ENCODE measurements at regions not wholly inside any gene's neighbourhood (a gene's known extent, or its start where the extent isn't known, plus 50 kb on each side); places are given as distances from the start of the nearest gene placed in this dataset.

DNA sequence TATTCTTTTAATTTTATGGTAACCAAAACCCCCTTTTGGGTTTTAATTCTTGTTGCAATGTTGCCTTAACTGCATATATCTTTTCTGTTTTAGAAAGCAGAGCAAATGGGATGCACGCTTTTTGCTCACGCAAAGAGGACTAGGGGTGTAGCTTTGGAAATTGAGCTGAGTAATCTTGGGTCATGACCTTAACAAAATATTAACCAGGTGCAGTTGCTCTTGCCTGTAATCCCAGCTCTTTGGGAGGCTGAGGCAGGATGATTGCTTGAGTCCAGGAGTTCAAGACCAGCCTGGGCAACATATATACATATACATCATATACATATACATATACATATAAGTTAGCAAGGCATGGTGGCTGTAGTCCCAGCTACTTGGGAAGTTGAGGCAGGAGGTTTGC is 172.9 kb upstream of the BMPER start:
- in situ Hi-C loops (cut with HindIII; ENCODE audit: low pct_unique_long_range_greater_than_20kb, low sequenced_read_pairs): no loop called here
- ChIA-PET POLR2A (interaction anchor here (0.6 kb wide), 1 partner anchor 318 kb away, joined by 3 read pairs; no protein-coding TSS in a partner anchor), CTCF (no interaction called here)
- TF ChIP-seq TCF7L2 (IDR thresholded peaks at IDR 0.05; ENCODE audit: low read depth, low read length): no peak
- TF ChIP-seq, protein P1, sequence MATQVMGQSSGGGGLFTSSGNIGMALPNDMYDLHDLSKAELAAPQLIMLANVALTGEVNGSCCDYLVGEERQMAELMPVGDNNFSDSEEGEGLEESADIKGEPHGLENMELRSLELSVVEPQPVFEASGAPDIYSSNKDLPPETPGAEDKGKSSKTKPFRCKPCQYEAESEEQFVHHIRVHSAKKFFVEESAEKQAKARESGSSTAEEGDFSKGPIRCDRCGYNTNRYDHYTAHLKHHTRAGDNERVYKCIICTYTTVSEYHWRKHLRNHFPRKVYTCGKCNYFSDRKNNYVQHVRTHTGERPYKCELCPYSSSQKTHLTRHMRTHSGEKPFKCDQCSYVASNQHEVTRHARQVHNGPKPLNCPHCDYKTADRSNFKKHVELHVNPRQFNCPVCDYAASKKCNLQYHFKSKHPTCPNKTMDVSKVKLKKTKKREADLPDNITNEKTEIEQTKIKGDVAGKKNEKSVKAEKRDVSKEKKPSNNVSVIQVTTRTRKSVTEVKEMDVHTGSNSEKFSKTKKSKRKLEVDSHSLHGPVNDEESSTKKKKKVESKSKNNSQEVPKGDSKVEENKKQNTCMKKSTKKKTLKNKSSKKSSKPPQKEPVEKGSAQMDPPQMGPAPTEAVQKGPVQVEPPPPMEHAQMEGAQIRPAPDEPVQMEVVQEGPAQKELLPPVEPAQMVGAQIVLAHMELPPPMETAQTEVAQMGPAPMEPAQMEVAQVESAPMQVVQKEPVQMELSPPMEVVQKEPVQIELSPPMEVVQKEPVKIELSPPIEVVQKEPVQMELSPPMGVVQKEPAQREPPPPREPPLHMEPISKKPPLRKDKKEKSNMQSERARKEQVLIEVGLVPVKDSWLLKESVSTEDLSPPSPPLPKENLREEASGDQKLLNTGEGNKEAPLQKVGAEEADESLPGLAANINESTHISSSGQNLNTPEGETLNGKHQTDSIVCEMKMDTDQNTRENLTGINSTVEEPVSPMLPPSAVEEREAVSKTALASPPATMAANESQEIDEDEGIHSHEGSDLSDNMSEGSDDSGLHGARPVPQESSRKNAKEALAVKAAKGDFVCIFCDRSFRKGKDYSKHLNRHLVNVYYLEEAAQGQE (IDR thresholded peaks at IDR 0.05; ENCODE audit: insufficient read depth in 1 of 2, low read depth in 2 of 2, low read length in 1 of 2): no peak
- no peak for TF ChIP-seq SIN3A (IDR thresholded peaks at IDR 0.05; ENCODE audit: borderline replicate concordance, insufficient read depth, low read depth, low read length)
- TF ChIP-seq, protein P2, sequence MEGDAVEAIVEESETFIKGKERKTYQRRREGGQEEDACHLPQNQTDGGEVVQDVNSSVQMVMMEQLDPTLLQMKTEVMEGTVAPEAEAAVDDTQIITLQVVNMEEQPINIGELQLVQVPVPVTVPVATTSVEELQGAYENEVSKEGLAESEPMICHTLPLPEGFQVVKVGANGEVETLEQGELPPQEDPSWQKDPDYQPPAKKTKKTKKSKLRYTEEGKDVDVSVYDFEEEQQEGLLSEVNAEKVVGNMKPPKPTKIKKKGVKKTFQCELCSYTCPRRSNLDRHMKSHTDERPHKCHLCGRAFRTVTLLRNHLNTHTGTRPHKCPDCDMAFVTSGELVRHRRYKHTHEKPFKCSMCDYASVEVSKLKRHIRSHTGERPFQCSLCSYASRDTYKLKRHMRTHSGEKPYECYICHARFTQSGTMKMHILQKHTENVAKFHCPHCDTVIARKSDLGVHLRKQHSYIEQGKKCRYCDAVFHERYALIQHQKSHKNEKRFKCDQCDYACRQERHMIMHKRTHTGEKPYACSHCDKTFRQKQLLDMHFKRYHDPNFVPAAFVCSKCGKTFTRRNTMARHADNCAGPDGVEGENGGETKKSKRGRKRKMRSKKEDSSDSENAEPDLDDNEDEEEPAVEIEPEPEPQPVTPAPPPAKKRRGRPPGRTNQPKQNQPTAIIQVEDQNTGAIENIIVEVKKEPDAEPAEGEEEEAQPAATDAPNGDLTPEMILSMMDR (IDR thresholded peaks at IDR 0.05): no peak
- no peak for TF ChIP-seq POLR2AphosphoS5 (IDR thresholded peaks at IDR 0.05; ENCODE audit: low read depth, low read length)
- DNase-seq (ENCODE audit: low read depth, low spot score): no peak
- Histone ChIP-seq H3K4me1 (ENCODE audit: control insufficient read depth, insufficient read depth, low read length) (no peaks in the 10 kb centered on the region), H3K27me3 (ENCODE audit: control insufficient read depth, insufficient read depth, low read length) (no peaks in the 10 kb centered on the region), H3K9me3 (ENCODE audit: control insufficient read depth, insufficient read depth, low read depth, low read length) (no peaks in the 10 kb centered on the region), H3K36me3 (ENCODE audit: control insufficient read depth, insufficient read depth, low read length) (no peaks in the 10 kb centered on the region), H3K27ac (ENCODE audit: low read length) (no peak overlapping the region), H3K4me3 (ENCODE audit: low read depth in 2 of 2, low read length in 2 of 2) (no peak overlapping the region)
- intact Hi-C loops (cut with micrococcal nuclease; ENCODE audit: unreplicated experiment): no loop called here
- BruUV-seq (replicated peaks): no TSS peak
- no peak for ATAC-seq

DNA sequence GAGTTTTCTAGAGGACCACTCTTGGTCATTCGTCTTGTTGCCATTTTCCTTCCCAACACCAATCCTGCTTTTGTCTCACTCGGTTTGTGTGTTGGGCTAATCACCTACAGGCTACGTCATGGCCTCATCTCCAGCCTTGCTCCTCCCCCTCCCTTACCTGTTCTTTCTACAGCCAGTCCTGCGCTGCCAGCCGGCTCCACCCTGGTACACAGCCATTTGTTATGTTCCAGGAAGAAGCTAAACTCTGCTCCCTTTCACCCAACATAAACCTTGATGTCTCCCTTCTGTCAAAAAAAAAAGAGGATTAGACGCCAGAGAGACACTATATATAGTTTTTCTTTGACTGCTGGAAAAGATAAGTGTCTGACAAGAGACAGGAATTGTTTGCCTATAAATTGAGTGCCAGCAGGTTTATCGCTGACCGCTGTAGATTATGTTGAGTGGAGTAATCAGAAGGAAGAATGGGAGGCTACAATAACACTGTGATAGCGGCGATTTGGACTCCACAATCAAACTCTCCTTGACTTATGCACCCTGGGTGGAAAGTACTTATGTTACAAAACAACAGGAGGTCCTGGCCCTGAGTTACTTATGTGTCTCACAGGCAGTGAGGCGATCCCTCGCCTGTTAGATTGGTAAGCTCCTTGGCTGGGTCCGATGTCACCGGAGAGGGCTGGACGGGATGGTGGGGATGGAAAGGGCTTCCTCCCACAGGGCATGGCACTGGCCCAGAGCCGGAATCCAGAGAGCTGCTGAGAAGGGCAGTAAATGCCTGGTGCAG is 171.3 kb upstream of the BMPER start:
- POLR2A ChIA-PET: no interaction called here
- no peak for DNase-seq (ENCODE audit: low read depth, low spot score)
- TF ChIP-seq POLR2AphosphoS5 (IDR thresholded peaks at IDR 0.05; ENCODE audit: low read depth, low read length) (no peak), SIN3A (IDR thresholded peaks at IDR 0.05; ENCODE audit: borderline replicate concordance, insufficient read depth, low read depth, low read length) (no peak), TCF7L2 (IDR thresholded peaks at IDR 0.05; ENCODE audit: low read depth, low read length) (no peak)
- TF ChIP-seq, protein P1 (IDR thresholded peaks at IDR 0.05; ENCODE audit: insufficient read depth in 1 of 2, low read depth in 2 of 2, low read length in 1 of 2): no peak
- TF ChIP-seq, protein P2 (IDR thresholded peaks at IDR 0.05): no peak
- H3K4me1 ChIP-seq (ENCODE audit: control insufficient read depth, insufficient read depth, low read length): no peaks in the 10 kb centered on the region
- intact Hi-C loops (cut with micrococcal nuclease; ENCODE audit: unreplicated experiment) (no loop called here), in situ Hi-C loops (cut with HindIII; ENCODE audit: low pct_unique_long_range_greater_than_20kb, low sequenced_read_pairs) (no loop called here)
- CTCF ChIA-PET: no interaction called here
- H3K9me3 ChIP-seq (ENCODE audit: control insufficient read depth, insufficient read depth, low read depth, low read length): no peaks in the 10 kb centered on the region
- no TSS peak for BruUV-seq (replicated peaks)
- H3K36me3 ChIP-seq (ENCODE audit: control insufficient read depth, insufficient read depth, low read length): no peaks in the 10 kb centered on the region
- no peak overlapping the region for H3K27ac ChIP-seq (ENCODE audit: low read length)
- H3K27me3 ChIP-seq (ENCODE audit: control insufficient read depth, insufficient read depth, low read length): no peaks in the 10 kb centered on the region
- no peak overlapping the region for H3K4me3 ChIP-seq (ENCODE audit: low read depth in 2 of 2, low read length in 2 of 2)
- ATAC-seq: no peak
